ENCODE measurements at regions not wholly inside any gene's neighbourhood (a gene's known extent, or its start where the extent isn't known, plus 50 kb on each side); places are given as distances from the start of the nearest gene placed in this dataset.

DNA sequence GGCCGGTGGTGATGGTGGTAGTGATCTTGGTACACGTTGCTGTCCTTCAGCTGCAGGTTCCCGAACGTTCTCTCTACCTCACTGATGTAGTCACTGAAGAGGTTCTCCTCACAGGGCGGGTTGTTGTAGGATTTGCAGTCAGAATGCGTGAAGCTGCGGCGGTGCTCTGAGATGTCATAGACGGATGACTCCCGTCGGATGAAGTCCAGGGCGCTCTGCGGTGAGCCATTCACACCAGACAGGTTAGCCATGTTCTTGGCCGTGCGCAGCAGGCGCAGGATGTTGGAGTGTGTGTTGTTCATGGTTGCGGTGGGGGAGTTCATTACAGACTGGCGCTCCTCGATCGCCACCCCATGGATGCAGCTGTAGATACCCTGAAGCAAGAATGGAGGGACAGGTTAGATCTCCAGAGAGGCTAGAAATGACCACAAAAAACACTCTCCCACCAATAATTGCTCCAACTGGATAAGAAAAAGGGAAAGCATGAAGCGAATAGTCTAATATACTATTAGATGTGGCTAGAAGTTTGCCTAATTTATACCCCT, 367.8 kb downstream of the EMP1 start (continued):
- TF ChIP-seq, protein P1, sequence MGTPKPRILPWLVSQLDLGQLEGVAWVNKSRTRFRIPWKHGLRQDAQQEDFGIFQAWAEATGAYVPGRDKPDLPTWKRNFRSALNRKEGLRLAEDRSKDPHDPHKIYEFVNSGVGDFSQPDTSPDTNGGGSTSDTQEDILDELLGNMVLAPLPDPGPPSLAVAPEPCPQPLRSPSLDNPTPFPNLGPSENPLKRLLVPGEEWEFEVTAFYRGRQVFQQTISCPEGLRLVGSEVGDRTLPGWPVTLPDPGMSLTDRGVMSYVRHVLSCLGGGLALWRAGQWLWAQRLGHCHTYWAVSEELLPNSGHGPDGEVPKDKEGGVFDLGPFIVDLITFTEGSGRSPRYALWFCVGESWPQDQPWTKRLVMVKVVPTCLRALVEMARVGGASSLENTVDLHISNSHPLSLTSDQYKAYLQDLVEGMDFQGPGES (IDR thresholded peaks at IDR 0.05): no peak
- TF ChIP-seq CHD2 (IDR thresholded peaks at IDR 0.05; ENCODE audit: borderline replicate concordance, low read depth, low read length) (no peak), ZNF24 (IDR thresholded peaks at IDR 0.05) (no peak), MEF2A (IDR thresholded peaks at IDR 0.05; ENCODE audit: insufficient read depth, low read depth, low read length) (no peak)

DNA sequence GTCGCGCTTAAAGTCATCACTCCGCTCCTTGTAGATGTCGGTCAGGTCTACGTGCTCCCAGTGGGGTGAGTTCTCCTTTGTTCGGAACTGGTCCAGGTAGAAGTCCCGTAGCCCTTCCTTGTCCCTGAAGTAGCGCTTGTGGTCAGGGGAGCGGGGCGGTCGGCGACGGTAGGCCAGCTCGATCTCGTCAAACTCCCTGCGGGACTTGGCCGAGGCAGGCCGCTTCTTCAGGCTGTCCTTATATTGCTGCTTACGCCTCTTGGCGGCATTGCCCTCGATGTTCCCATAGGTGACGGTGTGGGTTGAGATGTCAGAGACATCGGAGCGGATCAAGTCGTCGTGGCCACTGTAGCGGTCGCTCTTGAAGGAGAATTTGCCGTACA, 367.2 kb downstream of the EMP1 start:
- Histone ChIP-seq H4K20me1 (ENCODE audit: control insufficient read depth, insufficient read depth) (no peaks in the 10 kb centered on the region), H3K36me3 (ENCODE audit: control insufficient read depth in 2 of 2, insufficient read depth in 2 of 2, low read length in 1 of 2) (no peaks in the 10 kb centered on the region), H3K27ac (ENCODE audit: control insufficient read depth, insufficient read depth) (no peak overlapping the region), H3K4me3 (no peak overlapping the region), H3K4me1 (ENCODE audit: control insufficient read depth, insufficient read depth, low read length) (no peaks in the 10 kb centered on the region), H3K9me3 (replicated peaks; ENCODE audit: control insufficient read depth, insufficient read depth, low read length) (no peaks in the 10 kb centered on the region; the same call in 2 of the 3 replicates), H3K79me2 (ENCODE audit: control insufficient read depth, insufficient read depth, low read length) (no peaks in the 10 kb centered on the region), H3K4me2 (ENCODE audit: control insufficient read depth, insufficient read depth) (no peak overlapping the region), H2AFZ (ENCODE audit: control insufficient read depth, low read depth, low read length) (no peak overlapping the region), H3K27me3 (replicated peaks in 1 of 2; ENCODE audit: control insufficient read depth in 2 of 2, insufficient read depth in 2 of 2, low read length in 1 of 2) (peaks cover 0 to 2% of the 10 kb centered on the region in 2 experiments; a peak in 2 of 4 replicates), H3K9ac (ENCODE audit: control insufficient read depth, insufficient read depth, low read length) (no peak overlapping the region)
- in situ Hi-C loops (cut with MboI): no loop called here
- WGBS (ENCODE audit: insufficient coverage, insufficient replicate concordance, low lambda C conversion rate, missing lambda C conversion rate): 85% methylated on average over 28 of the region's 29 CpGs
- ChIA-PET POLR2A (no interaction called here), SMC1A (ENCODE audit: uncharacterized antibody, unreplicated experiment) (no interaction called here), CTCF (no interaction called here), RAD21 (ENCODE audit: unreplicated experiment) (no interaction called here)
- no peak for ATAC-seq
- no peak for DNase-seq (ENCODE audit: low read depth, low spot score)
- intact Hi-C loops (cut with micrococcal nuclease; ENCODE audit: unreplicated experiment): no loop called here
- no peak for FAIRE-seq
- BruUV-seq (replicated peaks): no TSS peak
- no peak for TF ChIP-seq IKZF2 (IDR thresholded peaks at IDR 0.05)
- TF ChIP-seq CBFB (IDR thresholded peaks at IDR 0.05; ENCODE audit: low read depth): no peak
- TF ChIP-seq MYB (IDR thresholded peaks at IDR 0.05; ENCODE audit: borderline replicate concordance, low read depth, low read length): no peak
- TF ChIP-seq MYC (IDR thresholded peaks at IDR 0.05; ENCODE audit: insufficient read depth, insufficient read length, insufficient replicate concordance, low read length, severe bottlenecking): no peak
- TF ChIP-seq, protein P2, sequence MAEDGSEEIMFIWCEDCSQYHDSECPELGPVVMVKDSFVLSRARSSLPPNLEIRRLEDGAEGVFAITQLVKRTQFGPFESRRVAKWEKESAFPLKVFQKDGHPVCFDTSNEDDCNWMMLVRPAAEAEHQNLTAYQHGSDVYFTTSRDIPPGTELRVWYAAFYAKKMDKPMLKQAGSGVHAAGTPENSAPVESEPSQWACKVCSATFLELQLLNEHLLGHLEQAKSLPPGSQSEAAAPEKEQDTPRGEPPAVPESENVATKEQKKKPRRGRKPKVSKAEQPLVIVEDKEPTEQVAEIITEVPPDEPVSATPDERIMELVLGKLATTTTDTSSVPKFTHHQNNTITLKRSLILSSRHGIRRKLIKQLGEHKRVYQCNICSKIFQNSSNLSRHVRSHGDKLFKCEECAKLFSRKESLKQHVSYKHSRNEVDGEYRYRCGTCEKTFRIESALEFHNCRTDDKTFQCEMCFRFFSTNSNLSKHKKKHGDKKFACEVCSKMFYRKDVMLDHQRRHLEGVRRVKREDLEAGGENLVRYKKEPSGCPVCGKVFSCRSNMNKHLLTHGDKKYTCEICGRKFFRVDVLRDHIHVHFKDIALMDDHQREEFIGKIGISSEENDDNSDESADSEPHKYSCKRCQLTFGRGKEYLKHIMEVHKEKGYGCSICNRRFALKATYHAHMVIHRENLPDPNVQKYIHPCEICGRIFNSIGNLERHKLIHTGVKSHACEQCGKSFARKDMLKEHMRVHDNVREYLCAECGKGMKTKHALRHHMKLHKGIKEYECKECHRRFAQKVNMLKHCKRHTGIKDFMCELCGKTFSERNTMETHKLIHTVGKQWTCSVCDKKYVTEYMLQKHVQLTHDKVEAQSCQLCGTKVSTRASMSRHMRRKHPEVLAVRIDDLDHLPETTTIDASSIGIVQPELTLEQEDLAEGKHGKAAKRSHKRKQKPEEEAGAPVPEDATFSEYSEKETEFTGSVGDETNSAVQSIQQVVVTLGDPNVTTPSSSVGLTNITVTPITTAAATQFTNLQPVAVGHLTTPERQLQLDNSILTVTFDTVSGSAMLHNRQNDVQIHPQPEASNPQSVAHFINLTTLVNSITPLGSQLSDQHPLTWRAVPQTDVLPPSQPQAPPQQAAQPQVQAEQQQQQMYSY (CRISPR knock-in tag; IDR thresholded peaks at IDR 0.05): no peak
- TF ChIP-seq, protein P3, sequence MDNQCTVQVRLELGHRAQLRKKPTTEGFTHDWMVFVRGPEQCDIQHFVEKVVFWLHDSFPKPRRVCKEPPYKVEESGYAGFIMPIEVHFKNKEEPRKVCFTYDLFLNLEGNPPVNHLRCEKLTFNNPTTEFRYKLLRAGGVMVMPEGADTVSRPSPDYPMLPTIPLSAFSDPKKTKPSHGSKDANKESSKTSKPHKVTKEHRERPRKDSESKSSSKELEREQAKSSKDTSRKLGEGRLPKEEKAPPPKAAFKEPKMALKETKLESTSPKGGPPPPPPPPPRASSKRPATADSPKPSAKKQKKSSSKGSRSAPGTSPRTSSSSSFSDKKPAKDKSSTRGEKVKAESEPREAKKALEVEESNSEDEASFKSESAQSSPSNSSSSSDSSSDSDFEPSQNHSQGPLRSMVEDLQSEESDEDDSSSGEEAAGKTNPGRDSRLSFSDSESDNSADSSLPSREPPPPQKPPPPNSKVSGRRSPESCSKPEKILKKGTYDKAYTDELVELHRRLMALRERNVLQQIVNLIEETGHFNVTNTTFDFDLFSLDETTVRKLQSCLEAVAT (IDR thresholded peaks at IDR 0.05): no peak
- TF ChIP-seq MEF2A (IDR thresholded peaks at IDR 0.05; ENCODE audit: insufficient read depth, low read depth, low read length): no peak
- TF ChIP-seq POLR2A (IDR thresholded peaks at IDR 0.05; ENCODE audit: low read depth, low read length): no peak
- TF ChIP-seq, protein P4, sequence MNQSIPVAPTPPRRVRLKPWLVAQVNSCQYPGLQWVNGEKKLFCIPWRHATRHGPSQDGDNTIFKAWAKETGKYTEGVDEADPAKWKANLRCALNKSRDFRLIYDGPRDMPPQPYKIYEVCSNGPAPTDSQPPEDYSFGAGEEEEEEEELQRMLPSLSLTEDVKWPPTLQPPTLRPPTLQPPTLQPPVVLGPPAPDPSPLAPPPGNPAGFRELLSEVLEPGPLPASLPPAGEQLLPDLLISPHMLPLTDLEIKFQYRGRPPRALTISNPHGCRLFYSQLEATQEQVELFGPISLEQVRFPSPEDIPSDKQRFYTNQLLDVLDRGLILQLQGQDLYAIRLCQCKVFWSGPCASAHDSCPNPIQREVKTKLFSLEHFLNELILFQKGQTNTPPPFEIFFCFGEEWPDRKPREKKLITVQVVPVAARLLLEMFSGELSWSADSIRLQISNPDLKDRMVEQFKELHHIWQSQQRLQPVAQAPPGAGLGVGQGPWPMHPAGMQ (IDR thresholded peaks at IDR 0.05; ENCODE audit: borderline replicate concordance): no peak
- TF ChIP-seq NBN (IDR thresholded peaks at IDR 0.05): no peak
- TF ChIP-seq, protein P5, sequence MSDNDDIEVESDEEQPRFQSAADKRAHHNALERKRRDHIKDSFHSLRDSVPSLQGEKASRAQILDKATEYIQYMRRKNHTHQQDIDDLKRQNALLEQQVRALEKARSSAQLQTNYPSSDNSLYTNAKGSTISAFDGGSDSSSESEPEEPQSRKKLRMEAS (IDR thresholded peaks at IDR 0.05; ENCODE audit: low read depth, low read length): no peak
- no peak for TF ChIP-seq NR2C2 (IDR thresholded peaks at IDR 0.05; ENCODE audit: borderline replicate concordance, control insufficient read depth, insufficient read length, low read depth)
- TF ChIP-seq JUND (IDR thresholded peaks at IDR 0.05; ENCODE audit: low read depth, low read length): no peak
- no peak for TF ChIP-seq CHD2 (IDR thresholded peaks at IDR 0.05; ENCODE audit: borderline replicate concordance, low read depth, low read length)

Measured in GM12878 (cell line).